RWPE2 (cell line): ENCODE measurements at regions not wholly inside any gene's neighbourhood (a gene's known extent, or its start where the extent isn't known, plus 50 kb on each side); places are given as distances from the start of the nearest gene placed in this dataset.

Experiments used
- ATAC-seq: fragments of 200-7000 bp; cut with Tn5 transposase; 3 replicates; pipeline ENCODE4 v1.9.1; 2021; ENCODE audit warnings: low read depth
- DNase-seq: peaks from one replicate; pipeline ENCODE4 v3.0.0-alpha.2; 2020; ENCODE audit warnings: low spot score
- H3K27ac ChIP-seq: fragments of 450-650 bp; 2 replicates; pipeline ENCODE4 v1.5.1; 2017; ENCODE audit warnings: mild to moderate bottlenecking; ENCODE audit not compliant: poor library complexity, severe bottlenecking
- H3K27me3 ChIP-seq: fragments of 250-450 bp; sonication (Bioruptor Pico); 2 replicates; pipeline ENCODE4 v1.5.1; 2021; ENCODE audit warnings: mild to moderate bottlenecking, moderate library complexity; ENCODE audit not compliant: insufficient read depth, poor library complexity, severe bottlenecking
- H3K36me3 ChIP-seq: fragments of 250-450 bp; sonication (Bioruptor Pico); 2 replicates; pipeline ENCODE4 v1.5.1; 2020; ENCODE audit warnings: low read depth, mild to moderate bottlenecking, moderate library complexity
- H3K4me1 ChIP-seq: fragments of 250-450 bp; sonication (Bioruptor Pico); 2 replicates; pipeline ENCODE4 v1.5.1; 2021; ENCODE audit warnings: mild to moderate bottlenecking, moderate library complexity; ENCODE audit not compliant: insufficient read depth, poor library complexity, severe bottlenecking
- H3K4me3 ChIP-seq: fragments of 250-450 bp; sonication (Bioruptor Pico); 2 replicates; pipeline ENCODE4 v1.5.1; 2021; ENCODE audit warnings: mild to moderate bottlenecking, moderate library complexity; ENCODE audit not compliant: severe bottlenecking
- H3K9me3 ChIP-seq: fragments of 250-450 bp; sonication (Bioruptor Pico); 2 replicates; pipeline ENCODE4 v1.5.1; 2021; ENCODE audit warnings: mild to moderate bottlenecking, moderate library complexity; ENCODE audit not compliant: severe bottlenecking
- CTCF ChIP-seq: fragments of 450-650 bp; IDR thresholded peaks from one replicate; pipeline ENCODE4 v1.5.1; 2017; ENCODE audit warnings: mild to moderate bottlenecking, moderate library complexity; ENCODE audit not compliant: poor library complexity, severe bottlenecking

GRCh38 chr12:107244584-107244983 is 151.2 kb upstream of the CRY1 start:
- no peaks in the 10 kb centered on the region for H3K4me1 ChIP-seq
- H3K9me3 ChIP-seq = no peaks in the 10 kb centered on the region
- H3K27me3 ChIP-seq = no peaks in the 10 kb centered on the region
- no peak overlapping the region for H3K27ac ChIP-seq
- no peak for TF ChIP-seq CTCF
- DNase-seq (no peak), ATAC-seq (no peak)
- no peak overlapping the region for H3K4me3 ChIP-seq
- no peaks in the 10 kb centered on the region for H3K36me3 ChIP-seq

- no peaks in the 10 kb centered on the region for H3K4me1 ChIP-seq
- no peak for TF ChIP-seq CTCF
- no peak overlapping the region for H3K4me3 ChIP-seq
- no peak for ATAC-seq
- no peak overlapping the region for H3K27ac ChIP-seq
- H3K27me3 ChIP-seq = no peaks in the 10 kb centered on the region
- no peaks in the 10 kb centered on the region for H3K9me3 ChIP-seq
- no peaks in the 10 kb centered on the region for H3K36me3 ChIP-seq
- DNase-seq = no peak
These were observed 154.3 kb upstream of the CRY1 start for GRCh38 chr12:107247650-107248049.

GRCh38 chr12:107248187-107248586 is 154.8 kb upstream of the CRY1 start:
- Histone ChIP-seq H3K9me3 (no peaks in the 10 kb centered on the region), H3K27ac (no peak overlapping the region), H3K36me3 (no peaks in the 10 kb centered on the region), H3K4me3 (no peak overlapping the region), H3K4me1 (no peaks in the 10 kb centered on the region), H3K27me3 (no peaks in the 10 kb centered on the region)
- ATAC-seq (no peak), DNase-seq (no peak)
- TF ChIP-seq CTCF = no peak

GRCh38 chr12:107251288-107251687 is 157.9 kb upstream of the CRY1 start:
- Histone ChIP-seq H3K4me1 (no peaks in the 10 kb centered on the region), H3K27ac (no peak overlapping the region), H3K4me3 (no peak overlapping the region), H3K27me3 (no peaks in the 10 kb centered on the region), H3K9me3 (no peaks in the 10 kb centered on the region), H3K36me3 (no peaks in the 10 kb centered on the region)
- DNase-seq = no peak
- TF ChIP-seq CTCF = no peak
- ATAC-seq = no peak

- Histone ChIP-seq H3K4me3 (no peak overlapping the region), H3K4me1 (no peaks in the 10 kb centered on the region), H3K27ac (no peak overlapping the region), H3K27me3 (no peaks in the 10 kb centered on the region), H3K9me3 (no peaks in the 10 kb centered on the region), H3K36me3 (no peaks in the 10 kb centered on the region)
- DNase-seq = no peak
- no peak for ATAC-seq
- no peak for TF ChIP-seq CTCF
These were observed 160.0 kb upstream of the CRY1 start for GRCh38 chr12:107253361-107253760.
